Liver (tissue), 8 donors: ENCODE measurements at regions not wholly inside any gene's neighbourhood (a gene's known extent, or its start where the extent isn't known, plus 50 kb on each side); places are given as distances from the start of the nearest gene placed in this dataset.

Source experiments
- DNase-seq: peaks from one replicate; pipeline ENCODE4 v3.0.0-alpha.2; 2017; ENCODE audit warnings: low spot score
- H3K27ac ChIP-seq, 2 donors: one replicate each; pipeline ENCODE4 v1.7.0; 2013; ENCODE audit warnings: inconsistent platforms in 2 of 2, low read length in 2 of 2, control low read depth in 1 of 2, low read depth in 1 of 2, mild to moderate bottlenecking in 1 of 2
- H3K27me3 ChIP-seq, 4 donors: one replicate each; pipeline versions ENCODE4 v1.6.1 to v1.7.0; 2013; ENCODE audit warnings: low read length in 3 of 4, inconsistent platforms in 1 of 4, mild to moderate bottlenecking in 1 of 4, moderate library complexity in 1 of 4; ENCODE audit not compliant: control insufficient read depth in 4 of 4, insufficient read depth in 4 of 4
- H3K36me3 ChIP-seq, 4 donors: one replicate each; pipeline versions ENCODE4 v1.6.1 to v1.7.0; 2013; ENCODE audit warnings: low read length in 3 of 4, mild to moderate bottlenecking in 3 of 4, low read depth in 1 of 4, moderate library complexity in 1 of 4; ENCODE audit not compliant: control insufficient read depth in 4 of 4, insufficient read depth in 3 of 4
- H3K4me1 ChIP-seq, 4 donors: one replicate each; pipeline versions ENCODE4 v1.6.1 to v1.7.0; 2013; ENCODE audit warnings: low read length in 3 of 4, mild to moderate bottlenecking in 3 of 4, moderate library complexity in 1 of 4; ENCODE audit not compliant: control insufficient read depth in 4 of 4, insufficient read depth in 4 of 4
- H3K4me3 ChIP-seq, 3 donors: one replicate each; pipeline versions ENCODE4 v1.6.1 to v1.7.0; 2013; ENCODE audit warnings: low read length in 3 of 3, control low read depth in 1 of 3, low read depth in 1 of 3, mild to moderate bottlenecking in 1 of 3
- H3K9ac ChIP-seq, 2 donors: one replicate each; pipeline ENCODE4 v1.7.0; 2013; ENCODE audit warnings: low read length in 2 of 2, mild to moderate bottlenecking in 2 of 2, moderate library complexity in 2 of 2, control low read depth in 1 of 2, low read depth in 1 of 2
- H3K9me3 ChIP-seq, 4 donors: one replicate each; pipeline versions ENCODE4 v1.6.1 to v1.7.0; 2013; ENCODE audit warnings: low read length in 3 of 4; ENCODE audit not compliant: control insufficient read depth in 4 of 4
- CTCF ChIP-seq: fragments of 150-350 bp; IDR thresholded peaks from 2 replicates; pipeline ENCODE4 v1.5.1; 2017; ENCODE audit warnings: improper control_type of control experiment, low read depth, low read length; ENCODE audit not compliant: missing input control
- EGR1 ChIP-seq, 2 donors: IDR thresholded peaks; 2 replicates each; pipeline ENCODE4 v1.6.1; 2016 to 2018; ENCODE audit warnings: antibody characterized with exemption in 2 of 2, low read depth in 2 of 2
- GABPA ChIP-seq, 2 donors: IDR thresholded peaks in 1 of 2; conservative IDR thresholded peaks in 1 of 2; 2 replicates each; pipeline ENCODE4 v1.6.1; 2016; ENCODE audit warnings: antibody characterized with exemption in 2 of 2, mild to moderate bottlenecking in 1 of 2, moderate library complexity in 1 of 2
- HNF4A ChIP-seq, 2 donors: conservative IDR thresholded peaks; 2 replicates each; pipeline ENCODE4 v1.6.1; 2016; ENCODE audit warnings: antibody characterized with exemption in 2 of 2, mild to moderate bottlenecking in 2 of 2
- JUND ChIP-seq, 2 donors: IDR thresholded peaks; 2 replicates each; pipeline ENCODE4 v1.6.1; 2016; ENCODE audit warnings: antibody characterized with exemption in 2 of 2
- NR2F2 ChIP-seq: IDR thresholded peaks from 2 replicates; pipeline ENCODE4 v1.6.1; 2016; ENCODE audit warnings: antibody characterized with exemption
- RAD21 ChIP-seq, 2 donors: IDR thresholded peaks; 2 replicates each; pipeline ENCODE4 v1.6.1; 2016; ENCODE audit warnings: antibody characterized with exemption in 2 of 2, mild to moderate bottlenecking in 2 of 2
- REST ChIP-seq: IDR thresholded peaks from 2 replicates; pipeline ENCODE4 v1.6.1; 2016; ENCODE audit warnings: antibody characterized with exemption, mild to moderate bottlenecking
- RXRA ChIP-seq, 2 donors: IDR thresholded peaks; 2 replicates each; pipeline ENCODE4 v1.6.1; 2017 to 2018; ENCODE audit warnings: antibody characterized with exemption in 2 of 2, mild to moderate bottlenecking in 1 of 2
- SP1 ChIP-seq: IDR thresholded peaks from 2 replicates; pipeline ENCODE4 v1.6.1; 2018; ENCODE audit warnings: antibody characterized with exemption, mild to moderate bottlenecking
- TAF1 ChIP-seq: conservative IDR thresholded peaks from 2 replicates; pipeline ENCODE4 v1.6.1; 2016; ENCODE audit warnings: antibody characterized with exemption, mild to moderate bottlenecking
- YY1 ChIP-seq: IDR thresholded peaks from 2 replicates; pipeline ENCODE4 v1.6.1; 2016; ENCODE audit warnings: antibody characterized with exemption, mild to moderate bottlenecking
- WGBS: extraction: QIAGEN DNeasy Blood & Tissue Kit; methylation state at CpG from one replicate; pipeline ENCODE4 v1.1.7; 2013; 5-methylcytosine and 5-hydroxymethylcytosine counted together
- TF ChIP-seq, protein P1 (sequence below): IDR thresholded peaks from 2 replicates; pipeline ENCODE4 v1.6.1; 2016; ENCODE audit warnings: antibody characterized with exemption
- TF ChIP-seq, protein P2 (sequence below): IDR thresholded peaks from 2 replicates; pipeline ENCODE4 v1.6.1; 2016; ENCODE audit warnings: antibody characterized with exemption
- TF ChIP-seq, protein P3 (sequence below): IDR thresholded peaks from 2 replicates; pipeline ENCODE4 v1.6.1; 2016; ENCODE audit warnings: antibody characterized with exemption
- donor health status: healthy.
- donor health status: healthy.
- donor health status: healthy.
- donor health status: healthy.
- donor health status: healthy.

DNA sequence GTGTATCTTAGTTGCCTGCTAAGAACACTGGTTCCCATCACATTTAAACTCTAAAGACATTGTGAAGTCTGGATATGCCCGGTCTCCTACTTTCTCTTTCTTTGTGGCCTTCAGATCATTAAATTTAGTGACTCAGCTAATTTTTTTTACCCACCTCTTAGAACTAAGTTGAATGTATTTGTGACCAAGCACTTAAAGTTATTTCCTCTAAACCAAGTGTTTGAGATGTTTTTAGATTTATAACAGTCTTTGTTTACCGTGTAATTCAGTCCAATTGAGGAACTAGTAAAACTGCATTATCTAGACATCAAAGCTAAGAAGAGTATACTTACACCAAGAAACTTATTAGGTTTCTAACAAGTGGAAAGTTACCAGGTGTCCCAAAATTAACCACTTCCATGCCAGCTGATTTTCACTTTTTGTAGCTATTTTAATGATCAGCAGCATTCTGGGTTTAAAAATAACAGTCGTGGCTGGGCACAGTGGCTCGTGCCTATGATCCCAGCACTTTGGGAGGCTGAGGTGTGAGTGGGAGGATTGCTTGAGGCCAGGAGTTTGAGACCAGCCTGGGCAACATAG, 53.1 kb downstream of the ARHGAP35 start:
- no peak overlapping the region for H3K9ac ChIP-seq
- 68% methylated on average over 4 of the region's 4 CpGs for WGBS

GRCh38 chr19:46915386-46915785, 54.6 kb downstream of the ARHGAP35 start:
- Histone ChIP-seq H3K27ac (no peak overlapping the region), H3K9ac (no peak overlapping the region), H3K27me3 (no peaks in the 10 kb centered on the region), H3K4me3 (no peak overlapping the region), H3K9me3 (no peaks in the 10 kb centered on the region), H3K4me1 (peaks cover 10 to 27% (median 17%) of the 10 kb centered on the region in 4 donors), H3K36me3 (peaks cover 0 to 19% (median 14%) of the 10 kb centered on the region in 4 donors)
- 32% methylated on average over 2 of the region's 2 CpGs for WGBS
- no peak for DNase-seq
- TF ChIP-seq YY1 (no peak), SP1 (no peak), RXRA (IDR thresholded peaks at IDR 0.05) (peak; percentile 25 to 39), RAD21 (IDR thresholded peaks at IDR 0.05) (no peak), NR2F2 (peak; percentile 17)

More for the DNA sequence above, 53.1 kb downstream of the ARHGAP35 start:
- no peak for TF ChIP-seq GABPA (IDR thresholded peaks at IDR 0.05 in 1 of 2, conservative IDR thresholded peaks at IDR 0.05 in 1 of 2)
- no peak for TF ChIP-seq RAD21 (IDR thresholded peaks at IDR 0.05)
- H3K4me1 ChIP-seq, result peaks cover 11 to 27% (median 17%) of the 10 kb centered on the region in 4 donors
- no peaks in the 10 kb centered on the region for H3K9me3 ChIP-seq
- no peak overlapping the region for H3K4me3 ChIP-seq
- peaks cover 0 to 7% (median 5%) of the 10 kb centered on the region in 4 donors for H3K36me3 ChIP-seq
- no peaks in the 10 kb centered on the region for H3K27me3 ChIP-seq
- H3K27ac ChIP-seq, result no peak overlapping the region
- DNase-seq, result no peak

GRCh38 chr19:46917002-46917401, 56.2 kb downstream of the ARHGAP35 start:
- H3K27ac ChIP-seq, result no peak overlapping the region
- no peak overlapping the region for H3K9ac ChIP-seq
- DNase-seq, result no peak
- H3K9me3 ChIP-seq, result no peaks in the 10 kb centered on the region
- peaks cover 0 to 27% (median 21%) of the 10 kb centered on the region in 4 donors for H3K36me3 ChIP-seq
- peaks cover 10 to 27% (median 17%) of the 10 kb centered on the region in 4 donors for H3K4me1 ChIP-seq
- WGBS, result 93% methylated on average over 5 of the region's 5 CpGs
- H3K27me3 ChIP-seq, result no peaks in the 10 kb centered on the region
- no peak overlapping the region for H3K4me3 ChIP-seq
- TF ChIP-seq, protein P1, sequence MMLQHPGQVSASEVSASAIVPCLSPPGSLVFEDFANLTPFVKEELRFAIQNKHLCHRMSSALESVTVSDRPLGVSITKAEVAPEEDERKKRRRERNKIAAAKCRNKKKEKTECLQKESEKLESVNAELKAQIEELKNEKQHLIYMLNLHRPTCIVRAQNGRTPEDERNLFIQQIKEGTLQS, result no peak
- no peak for TF ChIP-seq YY1
- TF ChIP-seq HNF4A (conservative IDR thresholded peaks at IDR 0.05), result no peak
- TF ChIP-seq JUND (IDR thresholded peaks at IDR 0.05), result no peak
- no peak for TF ChIP-seq EGR1 (IDR thresholded peaks at IDR 0.05; ENCODE audit: low read depth in 2 of 2)
- TF ChIP-seq REST, result no peak
- TF ChIP-seq RXRA (IDR thresholded peaks at IDR 0.05), result no peak
- TF ChIP-seq TAF1, result no peak
- TF ChIP-seq SP1, result no peak
- no peak for TF ChIP-seq CTCF
- TF ChIP-seq RAD21 (IDR thresholded peaks at IDR 0.05), result no peak
- TF ChIP-seq, protein P2, sequence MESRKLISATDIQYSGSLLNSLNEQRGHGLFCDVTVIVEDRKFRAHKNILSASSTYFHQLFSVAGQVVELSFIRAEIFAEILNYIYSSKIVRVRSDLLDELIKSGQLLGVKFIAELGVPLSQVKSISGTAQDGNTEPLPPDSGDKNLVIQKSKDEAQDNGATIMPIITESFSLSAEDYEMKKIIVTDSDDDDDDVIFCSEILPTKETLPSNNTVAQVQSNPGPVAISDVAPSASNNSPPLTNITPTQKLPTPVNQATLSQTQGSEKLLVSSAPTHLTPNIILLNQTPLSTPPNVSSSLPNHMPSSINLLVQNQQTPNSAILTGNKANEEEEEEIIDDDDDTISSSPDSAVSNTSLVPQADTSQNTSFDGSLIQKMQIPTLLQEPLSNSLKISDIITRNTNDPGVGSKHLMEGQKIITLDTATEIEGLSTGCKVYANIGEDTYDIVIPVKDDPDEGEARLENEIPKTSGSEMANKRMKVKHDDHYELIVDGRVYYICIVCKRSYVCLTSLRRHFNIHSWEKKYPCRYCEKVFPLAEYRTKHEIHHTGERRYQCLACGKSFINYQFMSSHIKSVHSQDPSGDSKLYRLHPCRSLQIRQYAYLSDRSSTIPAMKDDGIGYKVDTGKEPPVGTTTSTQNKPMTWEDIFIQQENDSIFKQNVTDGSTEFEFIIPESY, result no peak
- TF ChIP-seq GABPA (IDR thresholded peaks at IDR 0.05 in 1 of 2, conservative IDR thresholded peaks at IDR 0.05 in 1 of 2), result no peak
- TF ChIP-seq, protein P3, sequence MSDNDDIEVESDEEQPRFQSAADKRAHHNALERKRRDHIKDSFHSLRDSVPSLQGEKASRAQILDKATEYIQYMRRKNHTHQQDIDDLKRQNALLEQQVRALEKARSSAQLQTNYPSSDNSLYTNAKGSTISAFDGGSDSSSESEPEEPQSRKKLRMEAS, result no peak
